ENCODE measurements at regions not wholly inside any gene's neighbourhood (a gene's known extent, or its start where the extent isn't known, plus 50 kb on each side); places are given as distances from the start of the nearest gene placed in this dataset.

GRCh38 chr12:93181409-93181965, 196.2 kb upstream of the NUDT4 start:
- no peak for DNase-seq

- peak; percentile 68 for DNase-seq
These were observed 193.6 kb upstream of the NUDT4 start for GRCh38 chr12:93183940-93184671.

DNA sequence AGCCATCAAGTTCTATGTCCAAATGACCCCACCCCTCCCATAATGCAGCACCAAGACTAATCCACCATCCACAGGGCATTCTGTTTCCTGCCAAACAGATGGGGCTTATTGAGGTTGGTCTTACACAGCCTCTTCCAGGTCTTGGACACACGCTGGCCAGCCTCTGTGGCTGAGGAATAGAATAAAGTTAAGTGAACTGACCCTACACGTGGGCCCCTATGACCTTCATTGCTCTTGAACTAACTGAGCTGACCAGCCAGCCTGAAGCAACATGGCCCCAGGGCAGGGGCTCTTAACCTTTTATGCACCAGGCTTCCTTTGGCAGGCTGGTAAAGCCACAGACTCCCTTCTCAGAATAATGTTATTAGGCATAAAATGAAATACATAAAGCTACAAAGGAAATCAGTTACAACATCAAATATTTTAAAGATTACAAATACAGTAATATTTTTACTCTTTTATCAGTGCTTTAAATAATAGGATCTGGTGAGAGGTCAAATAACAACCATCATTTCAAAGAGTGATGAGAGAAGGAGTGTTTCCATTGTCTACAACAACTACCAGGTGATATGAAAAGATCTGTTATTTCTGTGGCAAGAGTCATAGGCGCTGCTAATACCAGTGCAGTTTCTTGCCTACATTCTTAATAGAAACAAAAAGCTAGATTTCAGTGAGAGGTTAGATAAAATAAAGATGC, 192.9 kb upstream of the NUDT4 start:
- DNase-seq: no peak

DNA sequence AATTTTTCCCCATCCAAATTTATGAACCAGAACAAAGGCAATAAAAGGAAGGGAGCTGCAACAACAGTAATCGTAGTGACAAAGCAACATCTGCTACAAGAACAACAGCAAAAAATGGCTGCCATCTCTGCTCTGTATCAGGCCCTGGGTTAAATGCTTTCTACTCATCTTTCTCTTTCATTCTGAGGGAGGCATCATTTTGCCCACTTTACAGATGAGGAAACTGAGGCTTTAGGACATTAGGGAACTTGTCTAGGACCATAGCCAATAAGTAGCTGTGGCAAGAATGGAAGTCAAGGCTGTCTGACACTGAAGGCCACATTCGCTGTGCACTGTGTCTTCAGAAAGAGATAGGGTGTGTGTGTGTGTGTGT, 192.4 kb upstream of the NUDT4 start:
- DNase-seq: no peak

DNA sequence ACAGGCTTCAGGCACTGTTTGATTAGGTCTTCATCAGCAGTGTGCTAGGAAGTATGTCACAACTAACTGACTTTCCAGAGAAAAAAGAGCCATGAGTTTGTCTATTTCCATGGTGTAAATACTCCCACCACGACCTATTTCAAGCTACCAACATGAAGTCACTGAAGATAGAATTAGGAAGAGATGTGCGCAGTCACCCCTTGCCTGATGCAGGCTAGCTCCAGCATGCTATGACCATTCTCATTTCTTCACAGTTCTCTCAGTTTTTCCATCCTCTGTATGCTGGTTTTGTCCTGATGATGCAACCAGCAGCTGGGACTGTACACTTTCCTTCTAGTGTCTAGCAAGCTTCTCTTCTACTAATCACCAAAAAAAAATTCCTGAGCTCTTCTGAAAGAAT, 191.6 kb upstream of the NUDT4 start:
- DNase-seq: no peak

DNA sequence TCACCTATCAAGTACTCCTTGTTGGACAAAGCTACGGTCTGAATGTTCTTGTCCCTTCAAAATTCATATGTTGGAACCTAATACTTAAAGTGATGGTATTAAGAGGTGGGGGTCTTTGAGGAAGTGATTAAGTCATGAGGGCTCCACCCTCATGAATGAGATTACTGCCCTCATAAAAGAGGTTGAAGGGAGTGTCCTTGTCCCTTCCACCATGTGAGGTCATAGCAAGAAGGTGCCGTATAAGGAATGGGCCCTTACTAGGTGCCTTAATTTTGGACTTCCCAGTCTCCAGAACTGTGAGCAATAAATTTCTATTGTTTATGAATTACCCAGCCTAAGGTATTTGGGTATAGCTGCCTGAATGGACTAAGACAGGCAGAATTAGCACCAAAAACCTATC, 191.1 kb upstream of the NUDT4 start:
- DNase-seq: no peak

GRCh38 chr12:93191423-93191822, 186.3 kb upstream of the NUDT4 start:
- no peak for DNase-seq

- no peak for DNase-seq
These were observed 185.8 kb upstream of the NUDT4 start for GRCh38 chr12:93191956-93192355.

- peak; percentile 75 for DNase-seq
These were observed 184.8 kb upstream of the NUDT4 start for GRCh38 chr12:93192878-93193277.

DNA sequence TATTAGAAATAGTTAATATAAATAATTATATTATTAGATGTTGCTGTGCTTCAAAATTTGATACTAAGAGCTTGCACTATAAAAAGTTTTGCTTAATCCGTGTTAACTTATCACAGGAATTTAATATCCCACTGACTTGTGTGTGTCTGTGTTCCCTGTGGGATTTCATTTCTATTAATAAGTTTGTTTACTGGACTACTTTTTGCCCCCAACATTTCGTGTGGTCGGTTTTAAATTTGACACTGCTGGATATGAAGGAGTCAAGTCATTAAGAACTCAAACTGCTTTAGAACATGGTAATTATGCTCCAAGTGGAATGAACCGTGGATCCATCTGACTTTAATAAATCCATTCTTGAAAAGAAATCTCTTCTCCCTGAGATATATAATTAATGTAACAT, 182.2 kb upstream of the NUDT4 start:
- DNase-seq: no peak

- no peak for DNase-seq
These were observed 180.6 kb upstream of the NUDT4 start for GRCh38 chr12:93197067-93197593.

GRCh38 chr12:93198086-93198485, 179.6 kb upstream of the NUDT4 start:
- no peak for DNase-seq

GRCh38 chr12:93199831-93200236, 177.9 kb upstream of the NUDT4 start:
- no peak for DNase-seq

DNA sequence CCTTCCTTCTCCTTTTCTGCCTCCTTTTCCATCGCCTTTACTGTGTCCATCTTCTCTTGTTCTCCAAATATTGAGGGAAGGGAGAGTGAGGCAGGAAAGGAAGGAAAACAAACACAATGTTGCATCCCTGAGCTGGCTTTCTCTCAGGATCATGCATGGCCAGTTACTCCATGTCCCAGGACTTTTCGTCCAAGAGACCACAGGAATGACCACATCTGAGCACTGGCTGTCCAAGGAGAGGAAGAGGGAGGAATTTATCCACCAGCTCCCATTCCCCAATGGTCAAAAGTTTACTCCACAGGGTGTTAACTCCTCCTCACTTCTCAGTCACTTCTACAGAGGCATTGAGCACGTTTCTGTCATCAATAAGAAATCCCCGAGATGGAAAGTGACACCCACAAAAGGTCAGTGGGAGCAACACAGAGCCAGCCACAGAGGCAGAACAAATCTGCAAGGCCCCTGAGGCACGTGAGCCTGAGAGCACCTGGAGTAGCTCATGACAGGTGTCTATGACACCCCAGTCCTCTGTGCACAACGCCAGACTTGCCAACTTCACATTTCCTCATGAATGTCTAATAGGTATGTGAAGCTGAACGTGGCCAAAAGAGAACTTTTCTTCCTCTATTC, 177.3 kb upstream of the NUDT4 start:
- DNase-seq: no peak

- no peak for DNase-seq
These were observed 175.7 kb upstream of the NUDT4 start for GRCh38 chr12:93201990-93202389.

GRCh38 chr12:93202688-93203087, 175.0 kb upstream of the NUDT4 start:
- no peak for DNase-seq

DNA sequence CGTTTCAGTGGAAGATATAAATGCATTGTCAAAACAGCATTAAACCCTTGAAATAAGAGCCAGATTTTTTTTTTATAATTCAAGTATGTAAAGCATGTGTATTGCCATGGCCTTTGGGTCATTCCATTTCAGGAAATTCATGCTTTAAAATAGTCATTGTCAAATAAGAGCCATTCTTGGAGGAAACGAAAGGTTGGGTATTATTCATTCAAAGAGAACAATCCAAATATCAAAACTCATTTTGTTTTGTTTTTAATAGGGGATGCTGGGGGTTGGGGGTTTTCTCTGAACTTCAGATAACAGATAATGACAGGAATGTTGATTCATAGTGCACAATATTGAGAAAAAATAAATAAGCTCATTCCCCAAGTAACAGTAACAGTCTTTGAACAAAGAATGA, 174.4 kb upstream of the NUDT4 start:
- DNase-seq: no peak

- no peak for DNase-seq
These were observed 172.8 kb upstream of the NUDT4 start for GRCh38 chr12:93204896-93205295.

DNA sequence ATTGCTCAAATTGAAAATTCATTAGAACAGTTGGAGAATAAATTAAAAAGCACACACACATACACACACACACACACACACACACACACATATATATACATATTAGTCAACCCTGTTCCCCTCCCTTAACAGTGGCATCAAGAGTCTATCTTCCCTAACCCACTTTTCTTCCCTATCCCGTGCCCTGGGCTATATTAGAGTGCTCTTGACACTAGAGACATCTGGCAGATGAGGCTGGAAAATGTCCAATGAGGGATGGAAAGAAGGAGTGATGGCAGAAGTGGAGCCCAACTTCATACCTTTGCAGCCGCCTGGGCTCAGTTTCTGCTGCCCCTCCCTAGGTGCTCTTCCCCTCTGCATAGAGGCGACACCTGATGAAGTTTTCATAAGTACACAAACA, 172.4 kb upstream of the NUDT4 start:
- no peak for DNase-seq

- DNase-seq: no peak
These were observed 169.7 kb upstream of the NUDT4 start for GRCh38 chr12:93208011-93208410.

- DNase-seq: no peak
These were observed 163.0 kb upstream of the NUDT4 start for GRCh38 chr12:93214523-93215289.

DNA sequence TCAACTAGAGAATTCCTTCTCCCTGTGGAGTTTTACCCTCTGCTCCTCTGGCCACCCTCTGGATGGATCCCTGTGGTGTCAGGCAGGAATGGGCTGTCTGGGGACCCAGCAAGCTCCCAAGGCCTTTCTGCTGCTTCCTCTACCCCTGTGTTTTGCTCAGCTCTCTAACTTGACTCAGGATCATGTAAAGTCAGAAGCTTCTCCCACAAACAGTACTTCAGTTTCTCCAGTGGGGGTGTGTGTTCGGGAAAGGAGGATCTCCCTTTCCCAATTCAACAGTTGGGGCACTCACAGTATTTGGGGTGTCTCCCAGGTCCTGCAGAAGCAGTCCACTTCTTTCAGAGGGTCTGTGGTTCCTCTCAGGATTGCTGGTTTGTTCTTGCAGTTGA, 162.4 kb upstream of the NUDT4 start:
- DNase-seq: no peak

GRCh38 chr12:93219947-93220346, 157.8 kb upstream of the NUDT4 start:
- DNase-seq: no peak

Data from hematopoietic multipotent progenitor cell treated with erythropoietin and hydrocortisone succinate and interleukin-3 and kit ligand, for 8 days (in vitro differentiated cells).